SK-N-DZ (cell line): ENCODE measurements at regions not wholly inside any gene's neighbourhood (a gene's known extent, or its start where the extent isn't known, plus 50 kb on each side); places are given as distances from the start of the nearest gene placed in this dataset.

Experiments used
- DNase-seq: peaks from one replicate; pipeline ENCODE4 v3.0.0-alpha.2; 2015; ENCODE audit warnings: low spot score

GRCh38 chr6:138550346-138550767 is 51.1 kb upstream of the NHSL1 start:
- DNase-seq = no peak

- no peak for DNase-seq
Observed at GRCh38 chr6:138554146-138554545, 54.9 kb upstream of the NHSL1 start.

DNA sequence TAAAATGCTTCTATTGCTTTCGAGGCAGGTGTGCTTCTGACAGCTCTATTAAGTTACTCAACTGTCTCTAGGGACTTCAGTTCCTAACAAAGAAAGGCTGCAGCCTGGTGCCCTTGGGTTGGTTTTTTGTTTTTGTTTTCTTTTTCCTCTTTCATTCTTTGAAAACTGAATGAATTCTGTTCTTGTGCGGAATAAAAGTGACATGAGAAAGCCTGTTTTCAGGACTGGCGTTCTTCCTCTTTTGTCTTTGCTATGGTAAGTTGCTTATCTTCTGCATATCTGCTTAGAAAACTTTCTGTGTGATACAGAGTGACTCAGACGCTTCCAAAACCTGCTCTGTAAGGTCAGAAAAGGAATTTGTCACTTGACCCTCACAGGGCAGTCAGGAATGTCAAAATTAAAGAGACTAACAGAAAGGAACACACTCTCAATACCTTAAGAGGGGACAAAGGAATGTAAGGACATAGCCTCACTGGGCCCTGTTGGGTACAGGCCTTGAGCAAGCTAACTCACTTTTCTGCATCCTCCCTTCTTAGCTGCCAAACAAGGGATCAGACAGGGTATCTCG is 56.2 kb upstream of the NHSL1 start:
- no peak for DNase-seq

DNA sequence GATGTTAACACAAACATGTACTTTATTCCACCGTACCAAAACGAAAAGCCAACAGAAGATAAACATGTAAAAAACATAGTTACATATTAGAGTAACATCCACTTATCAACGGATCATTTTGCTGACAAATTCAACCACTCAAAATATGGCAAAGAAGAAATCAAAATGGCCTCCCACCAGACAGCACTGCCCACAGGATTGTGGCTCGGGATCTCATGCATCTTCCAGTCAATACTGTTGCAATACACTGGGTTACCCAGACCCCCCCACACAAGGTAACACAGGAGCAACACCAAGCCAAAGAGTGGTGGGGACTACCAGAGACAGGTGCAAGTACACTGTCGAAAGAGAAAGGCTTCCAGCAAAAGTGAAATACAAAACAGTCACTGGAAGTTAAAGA is 57.9 kb upstream of the NHSL1 start:
- no peak for DNase-seq

DNA sequence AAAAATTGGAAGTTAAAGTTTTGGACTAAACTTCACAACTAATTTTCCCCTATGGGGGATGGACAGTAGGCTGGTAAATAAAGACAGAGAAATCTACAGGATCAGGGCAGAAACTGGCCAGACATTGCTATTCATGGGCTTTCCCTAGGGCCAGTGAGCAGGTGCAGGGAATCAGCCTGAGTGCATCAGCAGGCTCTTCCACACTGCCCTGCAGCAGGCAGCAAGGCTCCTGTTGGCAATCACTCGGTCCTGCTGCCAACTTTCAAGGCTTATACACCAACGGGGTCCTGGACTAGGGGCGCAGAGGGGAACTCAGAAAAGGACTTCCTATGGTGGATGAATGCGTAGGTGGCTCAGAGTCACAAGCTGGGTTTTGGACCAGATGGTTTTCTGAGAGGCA is 59.8 kb upstream of the NHSL1 start:
- DNase-seq = no peak

- no peak for DNase-seq
Observed at GRCh38 chr6:138560130-138560860, 61.0 kb upstream of the NHSL1 start.

- DNase-seq = no peak
Observed at GRCh38 chr6:138562691-138563090, 63.4 kb upstream of the NHSL1 start.

DNA sequence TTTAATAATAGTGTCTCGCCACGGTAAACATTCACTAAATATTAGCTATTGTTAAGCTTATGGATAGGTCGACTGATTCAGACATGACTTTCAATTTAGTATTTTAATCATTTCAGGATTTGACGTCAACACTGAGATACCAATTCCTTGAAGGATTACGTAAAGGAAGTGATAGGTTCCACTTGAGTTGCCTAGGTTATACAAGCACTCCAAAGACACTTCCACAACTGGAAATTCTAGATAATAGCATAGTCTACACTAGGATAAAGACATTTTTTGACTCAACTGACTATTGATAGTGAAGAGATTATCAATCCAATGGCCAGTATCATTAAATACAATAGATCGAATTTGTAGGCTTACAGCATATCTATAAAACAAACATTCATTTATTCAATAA is 63.9 kb upstream of the NHSL1 start:
- no peak for DNase-seq

- DNase-seq = no peak
Observed at GRCh38 chr6:138563650-138564049, 64.4 kb upstream of the NHSL1 start.

DNA sequence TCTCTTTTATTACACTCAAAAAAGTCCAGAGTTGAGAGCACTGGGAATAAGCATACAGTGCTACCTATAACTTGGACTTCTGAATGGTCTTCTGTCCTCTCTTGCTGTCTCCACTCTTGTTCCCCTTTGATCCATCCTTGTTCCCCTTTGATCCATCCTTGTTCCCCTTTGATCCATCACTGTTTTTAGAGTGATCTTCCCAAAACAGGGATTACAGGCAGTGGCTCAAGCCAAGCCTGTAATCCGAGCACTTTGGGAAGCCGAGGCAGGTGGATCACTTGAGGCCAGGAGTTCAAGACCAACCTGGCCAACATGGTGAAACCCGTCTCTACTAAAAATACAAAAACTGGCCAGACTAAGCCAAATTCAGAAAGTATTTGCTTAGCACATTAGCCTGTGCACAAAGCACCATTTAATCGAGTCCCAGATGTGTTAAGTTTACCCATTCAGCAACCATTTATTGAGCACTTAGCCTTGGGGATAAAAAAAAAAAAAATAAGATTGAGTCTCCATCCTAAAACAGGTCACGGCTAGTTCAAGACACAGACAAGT is 65.0 kb upstream of the NHSL1 start:
- DNase-seq = no peak

DNA sequence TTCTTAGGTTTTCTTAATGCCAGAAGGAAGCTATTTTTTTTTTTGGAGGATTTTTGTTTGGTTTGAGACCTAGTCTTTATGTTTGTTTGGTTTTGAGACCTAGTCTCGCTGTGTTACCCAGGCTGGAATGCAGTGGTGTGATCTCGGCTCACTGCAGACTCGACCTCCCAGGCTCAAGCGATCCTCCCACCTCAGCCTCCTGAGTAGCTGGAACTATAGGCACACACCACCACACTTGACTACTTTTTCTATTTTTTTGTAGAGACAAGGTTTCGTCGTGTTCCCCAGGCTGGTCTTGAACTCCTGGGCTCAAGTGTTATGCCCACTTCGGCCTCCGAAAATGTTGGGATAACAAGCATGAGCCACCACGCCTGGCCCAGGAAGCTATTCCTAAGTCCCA is 67.8 kb upstream of the NHSL1 start:
- no peak for DNase-seq

- DNase-seq = no peak
Observed at GRCh38 chr6:138568997-138569396, 69.7 kb upstream of the NHSL1 start.

DNA sequence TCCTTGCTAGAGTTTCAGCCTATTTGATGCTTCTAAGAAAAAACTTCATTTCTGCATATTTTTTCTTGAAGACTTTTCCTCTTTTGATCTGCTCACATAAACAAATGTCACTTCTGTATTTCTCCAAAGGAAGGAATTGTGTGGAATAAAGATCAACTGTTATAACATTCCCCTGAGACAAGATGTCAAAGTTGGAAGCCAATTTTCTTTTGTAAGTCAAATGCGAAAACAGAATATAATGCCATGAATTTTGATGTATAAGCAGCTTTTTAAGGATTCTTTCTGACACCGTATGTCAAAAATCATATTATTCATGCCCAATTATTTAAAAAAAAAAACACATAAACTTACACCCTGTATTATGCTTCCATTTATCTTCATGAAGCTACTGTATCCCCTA is 70.3 kb upstream of the NHSL1 start:
- no peak for DNase-seq

- no peak for DNase-seq
Observed at GRCh38 chr6:138569970-138570724, 70.9 kb upstream of the NHSL1 start.

GRCh38 chr6:138570725-138571029 is 71.4 kb upstream of the NHSL1 start:
- DNase-seq = no peak

DNA sequence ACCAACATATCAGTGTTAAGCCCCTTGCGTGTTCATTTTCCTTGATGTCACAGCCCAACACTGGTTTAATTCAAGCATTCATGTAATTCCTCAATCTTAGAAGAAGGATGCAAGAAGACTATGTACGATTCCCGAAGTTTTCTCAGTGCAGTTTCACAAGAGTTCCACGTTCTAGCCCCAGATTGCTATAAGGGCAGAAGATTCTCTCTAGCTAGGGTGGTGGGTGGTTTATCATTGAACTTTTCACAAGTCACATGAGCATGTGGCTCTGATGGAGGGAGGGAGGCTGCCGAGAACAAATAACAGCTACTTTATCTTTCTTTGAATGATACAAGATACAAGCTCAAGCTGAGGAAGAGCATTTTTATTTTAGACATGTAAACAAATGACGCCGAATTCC is 71.9 kb upstream of the NHSL1 start:
- no peak for DNase-seq

DNA sequence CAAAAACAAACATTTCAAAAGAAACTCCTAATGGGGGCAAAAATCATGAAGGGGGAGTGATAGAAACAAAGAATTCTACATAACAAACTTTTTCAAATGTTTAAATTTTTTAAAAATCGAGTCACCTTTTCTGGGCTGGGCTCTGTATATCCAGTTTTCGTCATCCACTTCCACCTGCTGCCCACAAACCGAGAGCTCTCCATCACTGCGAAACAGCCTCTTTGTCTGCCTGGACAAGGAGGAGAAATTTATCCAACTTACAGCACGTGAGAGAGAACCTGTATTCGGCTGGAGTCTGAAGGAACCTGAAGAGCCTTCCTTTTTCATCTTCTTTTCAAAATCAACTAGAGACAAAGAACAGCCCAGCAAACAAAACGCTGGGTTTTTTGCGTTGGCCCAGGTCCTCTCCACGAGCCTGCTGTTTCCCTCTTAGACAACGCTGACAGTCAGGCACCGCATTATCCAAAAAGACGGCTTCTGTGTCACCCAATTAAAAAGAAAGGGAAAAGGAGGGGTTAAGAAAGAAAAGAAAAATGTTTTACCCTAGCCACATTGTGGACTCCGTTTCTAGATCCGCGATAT is 72.4 kb upstream of the NHSL1 start:
- DNase-seq = no peak

DNA sequence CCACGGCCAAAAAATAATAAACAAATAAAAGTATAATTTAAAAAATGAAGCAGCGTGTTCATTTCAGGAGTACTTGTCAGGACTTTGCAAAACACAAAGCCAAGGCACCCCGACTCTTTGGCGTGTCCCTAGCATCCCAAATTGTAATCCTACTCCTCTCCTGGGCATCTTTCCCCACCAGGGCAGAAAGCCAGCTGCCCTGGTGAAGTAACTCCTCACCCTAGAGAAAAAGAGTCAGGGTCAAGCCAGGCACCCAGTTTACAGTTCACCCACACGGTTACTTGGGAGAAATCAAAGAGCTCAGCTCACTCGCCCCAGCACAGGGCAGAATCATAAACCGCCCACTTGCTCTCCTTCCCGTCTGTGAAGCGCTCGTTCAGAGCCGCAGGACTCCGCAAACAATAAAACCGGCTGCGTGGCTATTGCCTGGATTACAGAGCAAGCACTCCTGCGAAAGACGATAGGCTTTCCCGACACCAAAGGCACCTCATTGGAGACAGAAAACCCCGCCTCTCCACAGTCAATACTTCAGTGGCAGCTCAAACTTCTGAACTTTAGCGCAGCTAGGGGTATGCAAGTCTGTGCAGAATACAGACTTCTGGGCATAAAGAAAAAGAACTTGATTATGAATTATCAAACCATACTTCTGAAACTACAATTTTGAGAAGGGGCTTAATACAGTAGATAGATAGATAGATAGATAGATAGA is 73.0 kb upstream of the NHSL1 start:
- no peak for DNase-seq

DNA sequence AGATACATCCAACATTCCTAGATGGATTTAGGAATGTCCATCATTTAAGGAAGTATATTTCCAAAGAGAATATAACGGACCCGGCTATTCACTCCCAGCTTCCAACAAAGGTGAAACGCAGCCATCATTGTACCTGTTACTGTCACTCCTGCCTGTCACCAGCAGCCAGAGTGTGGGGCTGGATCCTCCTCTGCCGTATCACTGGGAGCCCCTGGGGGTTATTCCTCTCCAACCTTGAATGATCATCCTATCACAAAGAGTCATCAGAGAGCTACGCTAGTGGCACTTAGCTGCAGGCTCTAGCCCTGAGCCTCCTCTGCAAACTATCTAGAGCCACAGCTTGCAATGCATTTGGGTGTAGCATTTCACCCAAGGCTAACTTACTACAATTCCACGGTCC is 73.6 kb upstream of the NHSL1 start:
- no peak for DNase-seq

DNA sequence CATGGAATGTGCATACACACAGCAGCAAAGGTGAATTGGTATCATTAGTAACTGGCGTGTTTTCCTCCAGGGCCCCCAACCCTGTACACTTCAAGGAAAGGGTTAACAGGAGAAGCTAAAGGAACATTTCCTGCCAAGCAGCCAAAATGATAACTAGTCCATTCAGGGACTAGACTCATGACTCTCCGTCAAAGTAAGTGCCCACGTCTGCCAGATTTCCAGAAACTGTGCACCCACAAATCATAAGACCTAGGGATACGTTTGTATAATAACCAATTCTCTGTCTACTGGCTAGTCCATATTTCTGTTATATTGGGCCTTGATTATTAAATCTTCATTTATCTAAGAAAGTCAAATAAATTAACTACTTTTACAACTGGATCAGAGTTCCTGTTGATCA is 76.0 kb upstream of the NHSL1 start:
- DNase-seq = no peak

DNA sequence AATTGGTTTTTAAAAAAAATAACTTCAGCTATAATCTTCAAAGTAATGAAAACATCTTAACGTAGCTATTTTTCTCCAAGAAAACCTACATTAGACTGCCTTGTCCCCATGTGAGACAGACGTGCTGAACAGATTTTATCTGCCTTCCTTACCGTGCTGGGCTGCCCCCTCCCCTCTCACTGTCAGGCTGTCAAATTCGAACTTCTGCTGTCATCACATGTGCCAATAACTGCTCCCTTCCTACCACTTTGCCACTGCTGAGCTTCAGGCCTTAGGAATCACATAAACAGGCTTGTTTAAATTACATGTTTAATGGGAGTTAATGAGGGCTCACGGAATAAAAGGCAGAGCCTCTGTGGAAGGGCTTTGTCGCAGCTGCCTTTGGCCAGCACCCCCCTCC is 77.0 kb upstream of the NHSL1 start:
- no peak for DNase-seq
